Colonic mucosa (tissue), 4 donors: ENCODE measurements at regions not wholly inside any gene's neighbourhood (a gene's known extent, or its start where the extent isn't known, plus 50 kb on each side); places are given as distances from the start of the nearest gene placed in this dataset.

Experiments
- DNase-seq: peaks from one replicate; pipeline ENCODE4 v3.0.0-alpha.2; 2020
- H3K27ac ChIP-seq: fragments of 200-600 bp; one replicate; pipeline ENCODE4 v1.8.0; 2021
- H3K27me3 ChIP-seq: fragments of 200-600 bp; one replicate; pipeline ENCODE4 v1.8.0; 2021
- H3K36me3 ChIP-seq: fragments of 200-600 bp; one replicate; pipeline ENCODE4 v1.8.0; 2021
- H3K4me1 ChIP-seq: fragments of 200-600 bp; one replicate; pipeline ENCODE4 v1.8.0; 2021; ENCODE audit warnings: mild to moderate bottlenecking
- H3K4me3 ChIP-seq: fragments of 200-600 bp; one replicate; pipeline ENCODE4 v1.8.0; 2021
- H3K9ac ChIP-seq, 2 donors: one replicate each; pipeline ENCODE4 v1.7.0; 2013; ENCODE audit warnings: control low read depth in 2 of 2, low read depth in 2 of 2, low read length in 2 of 2
- H3K9me3 ChIP-seq: fragments of 200-600 bp; one replicate; pipeline ENCODE4 v1.8.0; 2021
- intact Hi-C: fragments of 100-400 bp; cut with DNase I; formaldehyde crosslinking; loops from one replicate; pipeline ENCODE4 v1.14.1; 2022
- TF ChIP-seq, protein P1 (sequence below): fragments of 200-600 bp; IDR thresholded peaks from one replicate; pipeline ENCODE4 v1.8.0; 2022; ENCODE audit warnings: antibody characterized with exemption, mild to moderate bottlenecking
- donor health status: healthy.
- donor health status: DM: no; HTN: no; CAD: no.
- donor health status: DM: no; HTN: no; CAD: no.

DNA sequence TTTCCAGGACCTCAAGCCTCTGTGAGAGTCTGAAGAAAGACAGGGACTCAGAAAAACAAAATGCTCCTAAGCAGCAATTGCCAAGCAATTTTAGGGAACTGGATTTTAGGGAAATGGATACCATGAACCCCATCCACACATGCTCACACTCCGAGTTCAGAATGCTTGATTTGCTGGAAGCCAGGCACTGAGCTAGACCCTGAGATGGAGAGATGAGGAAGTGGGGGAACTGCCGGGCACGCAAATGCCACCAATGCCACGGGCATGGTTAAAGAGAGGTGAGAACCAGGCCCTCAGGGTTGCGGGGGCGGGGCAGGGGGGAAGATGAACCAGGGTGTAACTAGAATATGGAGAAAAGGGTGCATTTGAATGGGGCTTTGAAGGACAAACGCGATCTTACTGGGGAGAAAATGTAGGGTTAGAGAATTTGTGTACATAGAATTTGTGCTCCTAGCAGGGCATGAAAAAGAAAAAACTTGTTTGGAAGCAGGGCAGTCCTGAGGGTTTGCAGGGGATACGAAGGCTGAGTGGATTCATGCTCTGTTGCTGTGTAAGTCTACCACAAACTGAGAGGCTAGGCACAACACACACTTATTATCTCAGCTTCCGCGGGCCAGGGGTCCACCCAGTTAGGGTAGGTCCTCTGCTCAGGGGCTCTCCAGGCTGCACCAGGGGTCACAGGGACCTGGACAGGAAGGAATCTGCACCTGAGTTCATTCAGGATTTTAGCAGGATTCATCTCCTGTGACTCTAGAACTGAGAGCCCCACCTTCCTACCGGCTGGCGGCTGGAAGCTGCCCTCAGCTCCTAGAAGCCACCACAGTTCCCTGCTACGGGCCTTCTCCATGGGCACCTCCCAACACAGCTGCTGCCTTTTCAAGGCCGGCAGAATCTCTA, 108.0 kb downstream of the SNX5 start:
- no peaks in the 10 kb centered on the region for H3K9me3 ChIP-seq
- H3K4me3 ChIP-seq: no peak overlapping the region
- intact Hi-C loops: no loop called here
- H3K4me1 ChIP-seq: peaks cover 4% of the 10 kb centered on the region
- H3K27ac ChIP-seq: no peak overlapping the region
- H3K27me3 ChIP-seq: no peaks in the 10 kb centered on the region
- TF ChIP-seq, protein P1, sequence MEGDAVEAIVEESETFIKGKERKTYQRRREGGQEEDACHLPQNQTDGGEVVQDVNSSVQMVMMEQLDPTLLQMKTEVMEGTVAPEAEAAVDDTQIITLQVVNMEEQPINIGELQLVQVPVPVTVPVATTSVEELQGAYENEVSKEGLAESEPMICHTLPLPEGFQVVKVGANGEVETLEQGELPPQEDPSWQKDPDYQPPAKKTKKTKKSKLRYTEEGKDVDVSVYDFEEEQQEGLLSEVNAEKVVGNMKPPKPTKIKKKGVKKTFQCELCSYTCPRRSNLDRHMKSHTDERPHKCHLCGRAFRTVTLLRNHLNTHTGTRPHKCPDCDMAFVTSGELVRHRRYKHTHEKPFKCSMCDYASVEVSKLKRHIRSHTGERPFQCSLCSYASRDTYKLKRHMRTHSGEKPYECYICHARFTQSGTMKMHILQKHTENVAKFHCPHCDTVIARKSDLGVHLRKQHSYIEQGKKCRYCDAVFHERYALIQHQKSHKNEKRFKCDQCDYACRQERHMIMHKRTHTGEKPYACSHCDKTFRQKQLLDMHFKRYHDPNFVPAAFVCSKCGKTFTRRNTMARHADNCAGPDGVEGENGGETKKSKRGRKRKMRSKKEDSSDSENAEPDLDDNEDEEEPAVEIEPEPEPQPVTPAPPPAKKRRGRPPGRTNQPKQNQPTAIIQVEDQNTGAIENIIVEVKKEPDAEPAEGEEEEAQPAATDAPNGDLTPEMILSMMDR: no peak
- no peak for DNase-seq
- no peaks in the 10 kb centered on the region for H3K36me3 ChIP-seq
- peak overlapping the region in 1 of 2 donors; percentile 61 for H3K9ac ChIP-seq

GRCh38 chr20:17859616-17860232, 108.9 kb downstream of the SNX5 start:
- Histone ChIP-seq H3K27me3 (no peaks in the 10 kb centered on the region), H3K4me1 (peaks cover 4% of the 10 kb centered on the region), H3K9ac (peak overlapping the region in 1 of 2 donors; percentile 44), H3K36me3 (no peaks in the 10 kb centered on the region), H3K4me3 (no peak overlapping the region), H3K27ac (no peak overlapping the region), H3K9me3 (no peaks in the 10 kb centered on the region)
- intact Hi-C loops: no loop called here
- DNase-seq: no peak
- TF ChIP-seq, protein P1: no peak

DNA sequence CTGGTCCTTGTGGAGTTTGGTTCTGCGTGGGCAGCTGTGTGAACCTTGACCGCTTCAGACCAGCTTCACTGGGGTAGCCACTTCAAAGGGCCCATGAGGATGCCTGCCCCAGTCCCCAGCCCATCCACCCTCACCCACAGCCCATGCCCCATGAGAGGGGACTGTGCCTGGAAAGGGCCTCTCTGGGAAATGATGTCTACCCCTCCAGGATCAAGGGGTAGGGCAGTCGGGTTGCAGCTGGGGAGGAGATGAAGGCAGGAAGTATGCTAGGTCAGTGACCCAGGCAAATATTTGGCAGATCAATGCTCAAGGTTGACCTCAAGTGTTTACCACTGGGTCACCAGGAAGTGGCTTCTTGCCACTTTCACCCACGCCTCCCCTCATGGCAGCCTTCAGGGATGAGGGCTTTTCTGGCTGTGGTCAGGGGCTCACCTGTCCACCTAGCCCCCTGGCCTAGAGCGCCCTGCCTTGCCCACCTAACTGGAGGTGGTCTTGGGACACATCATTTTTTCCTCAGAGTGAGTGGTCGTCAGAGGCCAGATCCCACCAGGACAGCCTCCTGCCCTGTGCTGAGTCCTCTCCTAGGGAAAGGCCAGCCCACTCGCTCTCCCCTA, 109.5 kb downstream of the SNX5 start:
- TF ChIP-seq, protein P1: no peak
- Histone ChIP-seq H3K27ac (no peak overlapping the region), H3K4me1 (peaks cover 4% of the 10 kb centered on the region), H3K9ac (peak overlapping the region in 1 of 2 donors; percentile 44), H3K36me3 (no peaks in the 10 kb centered on the region), H3K9me3 (no peaks in the 10 kb centered on the region), H3K27me3 (no peaks in the 10 kb centered on the region), H3K4me3 (no peak overlapping the region)
- intact Hi-C loops: no loop called here
- no peak for DNase-seq

GRCh38 chr20:17858450-17859001, 110.1 kb downstream of the SNX5 start:
- DNase-seq: no peak
- H3K27me3 ChIP-seq: no peaks in the 10 kb centered on the region
- H3K4me3 ChIP-seq: no peak overlapping the region
- no peak overlapping the region for H3K27ac ChIP-seq
- no peaks in the 10 kb centered on the region for H3K36me3 ChIP-seq
- no peaks in the 10 kb centered on the region for H3K9me3 ChIP-seq
- TF ChIP-seq, protein P1: no peak
- peaks cover 4% of the 10 kb centered on the region for H3K4me1 ChIP-seq
- intact Hi-C loops: no loop called here
- H3K9ac ChIP-seq: no peak overlapping the region

DNA sequence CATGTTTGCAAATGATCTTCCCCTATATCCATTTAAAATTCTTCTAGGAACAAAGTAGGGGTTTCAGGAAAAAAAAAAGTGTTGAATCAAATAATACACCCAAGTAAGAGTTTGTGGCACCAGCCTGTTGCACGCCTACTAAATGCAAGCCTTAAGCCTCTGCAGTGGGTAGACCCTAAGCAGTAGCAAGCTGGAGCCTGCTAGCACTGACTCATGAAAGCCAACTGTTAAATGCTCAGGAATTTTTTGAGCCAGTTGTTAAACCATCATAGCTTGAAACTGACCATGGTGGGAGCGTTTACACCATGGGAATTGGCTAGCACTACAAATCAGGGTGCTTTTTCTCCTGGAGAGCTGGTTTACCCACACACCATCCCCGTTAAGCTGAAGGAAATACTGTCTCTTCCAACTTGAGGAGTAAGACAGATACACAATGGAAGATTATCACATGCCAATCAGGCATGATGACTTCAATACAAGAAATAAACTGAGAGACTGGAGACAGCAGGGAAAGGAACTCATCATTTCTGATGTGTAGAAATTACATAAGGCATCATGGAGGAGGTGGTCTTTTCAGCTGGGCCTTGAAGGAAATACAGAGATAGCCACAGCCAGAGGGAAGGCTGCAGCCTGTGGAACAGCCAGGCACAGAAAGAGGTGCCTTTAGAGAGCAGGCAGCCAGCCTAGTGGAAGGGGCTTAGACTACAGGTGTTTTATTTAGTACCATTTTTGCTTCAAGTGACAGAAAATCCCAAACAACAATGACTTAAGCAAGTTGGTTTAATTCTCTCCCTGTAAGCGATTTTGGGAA, 110.8 kb downstream of the SNX5 start:
- H3K9me3 ChIP-seq: no peaks in the 10 kb centered on the region
- no peak overlapping the region for H3K27ac ChIP-seq
- peak overlapping the region in 1 of 2 donors; percentile 41 for H3K9ac ChIP-seq
- H3K27me3 ChIP-seq: no peaks in the 10 kb centered on the region
- intact Hi-C loops: no loop called here
- DNase-seq: no peak
- no peaks in the 10 kb centered on the region for H3K36me3 ChIP-seq
- H3K4me3 ChIP-seq: no peak overlapping the region
- TF ChIP-seq, protein P1: no peak
- H3K4me1 ChIP-seq: peaks cover 4% of the 10 kb centered on the region
